SJCRH30 (cell line): ENCODE measurements at regions not wholly inside any gene's neighbourhood (a gene's known extent, or its start where the extent isn't known, plus 50 kb on each side); places are given as distances from the start of the nearest gene placed in this dataset.

Source experiments
- DNase-seq, 2 experiments: peaks; one replicate each; pipeline ENCODE4 v3.0.0-alpha.2; 2015 to 2020
- H3K27ac ChIP-seq: fragments of 250-450 bp; sonication (Bioruptor Pico); 2 replicates; pipeline ENCODE4 v1.5.1; 2020; ENCODE audit warnings: mild to moderate bottlenecking, moderate library complexity
- H3K27me3 ChIP-seq: fragments of 250-450 bp; sonication (Bioruptor Pico); 2 replicates; pipeline ENCODE4 v1.5.1; 2020; ENCODE audit warnings: mild to moderate bottlenecking, moderate library complexity
- H3K36me3 ChIP-seq: fragments of 250-450 bp; sonication (Bioruptor Pico); 2 replicates; pipeline ENCODE4 v1.5.1; 2020; ENCODE audit warnings: mild to moderate bottlenecking, moderate library complexity
- H3K4me1 ChIP-seq: fragments of 250-450 bp; sonication (Bioruptor Pico); 2 replicates; pipeline ENCODE4 v1.5.1; 2020; ENCODE audit warnings: mild to moderate bottlenecking, moderate library complexity
- H3K4me3 ChIP-seq: fragments of 250-450 bp; sonication (Bioruptor Pico); 2 replicates; pipeline ENCODE4 v1.5.1; 2020; ENCODE audit warnings: mild to moderate bottlenecking, moderate library complexity
- H3K9me3 ChIP-seq: fragments of 250-450 bp; sonication (Bioruptor Pico); replicated peaks from 2 replicates; pipeline ENCODE4 v1.5.1; 2020; ENCODE audit warnings: mild to moderate bottlenecking, moderate library complexity

GRCh38 chr1:213883618-213884017, 104.2 kb upstream of the PROX1 start:
- Histone ChIP-seq H3K4me3 (no peak overlapping the region), H3K9me3 (no peaks in the 10 kb centered on the region; the same call in 1 of the 2 replicates), H3K4me1 (no peaks in the 10 kb centered on the region), H3K36me3 (no peaks in the 10 kb centered on the region), H3K27me3 (no peaks in the 10 kb centered on the region; the same call in 1 of the 2 replicates), H3K27ac (no peak overlapping the region)
- no peak for DNase-seq

- Histone ChIP-seq H3K4me3 (no peak overlapping the region), H3K9me3 (no peaks in the 10 kb centered on the region; the same call in 1 of the 2 replicates), H3K4me1 (no peaks in the 10 kb centered on the region), H3K27me3 (no peaks in the 10 kb centered on the region; the same call in 1 of the 2 replicates), H3K36me3 (no peaks in the 10 kb centered on the region), H3K27ac (no peak overlapping the region)
- DNase-seq, result no peak
Observed at GRCh38 chr1:213884402-213884801, 103.4 kb upstream of the PROX1 start.

- H3K4me1 ChIP-seq, result no peaks in the 10 kb centered on the region
- no peak overlapping the region for H3K27ac ChIP-seq
- no peaks in the 10 kb centered on the region for H3K36me3 ChIP-seq
- DNase-seq, result no peak
- H3K4me3 ChIP-seq, result no peak overlapping the region
- no peaks in the 10 kb centered on the region; the same call in 1 of the 2 replicates for H3K27me3 ChIP-seq
- no peaks in the 10 kb centered on the region; the same call in 1 of the 2 replicates for H3K9me3 ChIP-seq
Observed at GRCh38 chr1:213884942-213885341, 102.8 kb upstream of the PROX1 start.

GRCh38 chr1:213887842-213888241, 99.9 kb upstream of the PROX1 start:
- no peaks in the 10 kb centered on the region; the same call in none of the 2 replicates for H3K9me3 ChIP-seq
- DNase-seq, result no peak
- H3K27me3 ChIP-seq, result peaks cover 3% of the 10 kb centered on the region

GRCh38 chr1:213891989-213892902, 95.5 kb upstream of the PROX1 start:
- Histone ChIP-seq H3K27me3 (peaks cover 3% of the 10 kb centered on the region; the same call in 1 of the 2 replicates), H3K27ac (no peak overlapping the region), H3K9me3 (no peaks in the 10 kb centered on the region; the same call in none of the 2 replicates), H3K4me3 (peak overlapping the region; percentile 9; the same call in 1 of the 2 replicates), H3K4me1 (peaks cover 15% of the 10 kb centered on the region), H3K36me3 (no peaks in the 10 kb centered on the region)
- peak in 1 of 2 experiments; percentile 16 for DNase-seq

More at GRCh38 chr1:213887842-213888241, 99.9 kb upstream of the PROX1 start:
- Histone ChIP-seq H3K36me3 (no peaks in the 10 kb centered on the region), H3K4me3 (no peak overlapping the region), H3K4me1 (peaks cover 15% of the 10 kb centered on the region), H3K27ac (no peak overlapping the region)

GRCh38 chr1:213898684-213899083, 89.1 kb upstream of the PROX1 start:
- Histone ChIP-seq H3K9me3 (no peaks in the 10 kb centered on the region; the same call in 1 of the 2 replicates), H3K36me3 (no peaks in the 10 kb centered on the region), H3K4me3 (no peak overlapping the region), H3K27ac (no peak overlapping the region), H3K4me1 (no peaks in the 10 kb centered on the region), H3K27me3 (no peaks in the 10 kb centered on the region)
- no peak for DNase-seq

DNA sequence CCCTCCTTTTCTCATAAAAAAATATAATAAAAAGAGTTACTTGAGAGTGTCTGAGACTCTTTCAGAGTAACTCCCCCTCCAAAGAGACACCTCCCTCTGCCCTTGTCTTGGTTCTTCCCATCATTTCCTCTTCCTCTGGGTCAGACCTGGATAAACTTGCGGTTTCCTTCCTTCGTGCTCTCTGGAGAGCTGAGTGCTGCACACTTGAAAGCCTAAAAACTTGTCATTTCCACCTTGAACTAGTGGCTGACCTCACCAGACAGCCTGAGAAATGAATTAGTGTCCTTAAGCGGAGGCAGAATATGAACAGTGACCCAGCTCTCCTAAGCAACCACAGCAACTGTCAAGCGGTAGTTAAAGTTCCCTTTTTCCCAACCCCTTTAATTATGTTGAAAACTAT, 88.4 kb upstream of the PROX1 start:
- DNase-seq, result no peak
- Histone ChIP-seq H3K27ac (no peak overlapping the region), H3K4me3 (no peak overlapping the region), H3K27me3 (no peaks in the 10 kb centered on the region), H3K4me1 (no peaks in the 10 kb centered on the region), H3K9me3 (no peaks in the 10 kb centered on the region; the same call in 1 of the 2 replicates), H3K36me3 (no peaks in the 10 kb centered on the region)

DNA sequence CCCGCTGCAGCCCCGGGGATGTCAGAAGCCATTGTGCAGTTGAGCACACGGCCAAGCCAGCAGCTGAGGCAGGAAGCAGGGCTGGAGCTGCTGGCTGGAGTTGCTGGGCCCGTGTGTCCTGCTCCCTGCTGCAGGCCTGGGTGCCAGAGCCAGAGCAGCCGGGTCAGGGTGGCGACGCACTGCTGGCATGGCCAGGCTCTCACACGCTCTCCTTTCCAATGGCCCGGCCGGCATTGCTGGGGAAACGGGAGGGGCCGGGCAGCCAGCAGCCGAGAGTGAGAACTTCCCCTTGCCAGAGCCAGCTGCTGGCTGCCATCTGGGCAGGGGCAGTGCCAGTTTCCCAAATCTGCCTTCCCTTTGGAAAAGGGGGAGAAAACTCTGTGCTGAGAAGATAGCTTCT, 82.4 kb upstream of the PROX1 start:
- H3K27me3 ChIP-seq, result no peaks in the 10 kb centered on the region
- no peaks in the 10 kb centered on the region for H3K4me1 ChIP-seq
- H3K27ac ChIP-seq, result no peak overlapping the region
- DNase-seq, result no peak
- no peaks in the 10 kb centered on the region for H3K36me3 ChIP-seq
- no peaks in the 10 kb centered on the region for H3K9me3 ChIP-seq
- H3K4me3 ChIP-seq, result no peak overlapping the region

DNA sequence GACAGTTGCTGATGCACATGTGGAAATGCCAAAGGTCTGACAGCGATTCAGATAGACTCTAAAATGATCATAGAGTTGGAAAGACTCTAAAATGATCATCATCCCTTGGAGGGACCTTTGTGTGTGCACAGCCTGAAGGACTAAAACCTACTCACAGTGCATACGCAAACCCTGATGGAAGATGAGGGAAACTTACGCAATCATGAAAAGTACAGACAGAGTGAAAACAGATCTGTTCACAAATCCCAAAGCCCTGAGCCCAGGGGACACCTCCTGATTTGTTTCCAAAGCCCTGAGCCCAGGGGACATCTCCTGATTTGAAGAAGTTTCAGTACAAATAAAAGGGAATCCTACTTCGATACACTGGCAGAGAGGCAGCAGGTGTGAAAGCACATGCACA, 79.3 kb upstream of the PROX1 start:
- H3K4me3 ChIP-seq, result no peak overlapping the region
- H3K9me3 ChIP-seq, result no peaks in the 10 kb centered on the region
- no peaks in the 10 kb centered on the region for H3K4me1 ChIP-seq
- H3K27ac ChIP-seq, result no peak overlapping the region
- no peaks in the 10 kb centered on the region for H3K36me3 ChIP-seq
- DNase-seq, result no peak
- no peaks in the 10 kb centered on the region for H3K27me3 ChIP-seq

- Histone ChIP-seq H3K27ac (peak overlapping the region; percentile 20; the same call in 1 of the 2 replicates), H3K36me3 (no peaks in the 10 kb centered on the region), H3K27me3 (no peaks in the 10 kb centered on the region)
Observed at GRCh38 chr1:213914392-213914791, 73.4 kb upstream of the PROX1 start.

DNA sequence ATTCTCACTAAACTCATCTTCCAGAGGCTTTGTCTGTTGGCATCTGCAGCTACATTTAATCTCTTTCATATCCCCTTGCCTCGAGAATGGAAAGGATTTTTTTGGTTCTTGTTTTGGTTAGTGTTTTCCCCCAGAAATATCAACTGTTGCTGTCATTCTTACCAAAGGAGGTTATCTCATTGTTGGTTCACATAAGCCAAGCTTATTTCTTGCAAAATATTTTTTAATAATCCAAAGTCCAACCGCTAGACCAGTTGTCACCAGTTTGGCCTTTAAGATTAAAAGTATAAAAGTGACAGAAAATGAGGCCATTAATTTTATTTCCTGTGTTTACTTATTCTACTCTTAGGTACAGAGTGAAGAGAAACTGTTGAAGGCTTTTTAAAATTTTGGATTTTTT, 66.5 kb upstream of the PROX1 start:
- DNase-seq, result peak in 1 of 2 experiments; percentile 71
- H3K27me3 ChIP-seq, result no peaks in the 10 kb centered on the region
- no peaks in the 10 kb centered on the region for H3K9me3 ChIP-seq
- no peaks in the 10 kb centered on the region for H3K36me3 ChIP-seq
- H3K4me3 ChIP-seq, result no peak overlapping the region
- peaks cover 15% of the 10 kb centered on the region for H3K4me1 ChIP-seq
- H3K27ac ChIP-seq, result peak overlapping the region; percentile 33

More at GRCh38 chr1:213914392-213914791, 73.4 kb upstream of the PROX1 start:
- Histone ChIP-seq H3K9me3 (no peaks in the 10 kb centered on the region), H3K4me3 (no peak overlapping the region), H3K4me1 (peaks cover 4% of the 10 kb centered on the region; the same call in 1 of the 2 replicates)
- DNase-seq, result peak; percentile 74 to 89

DNA sequence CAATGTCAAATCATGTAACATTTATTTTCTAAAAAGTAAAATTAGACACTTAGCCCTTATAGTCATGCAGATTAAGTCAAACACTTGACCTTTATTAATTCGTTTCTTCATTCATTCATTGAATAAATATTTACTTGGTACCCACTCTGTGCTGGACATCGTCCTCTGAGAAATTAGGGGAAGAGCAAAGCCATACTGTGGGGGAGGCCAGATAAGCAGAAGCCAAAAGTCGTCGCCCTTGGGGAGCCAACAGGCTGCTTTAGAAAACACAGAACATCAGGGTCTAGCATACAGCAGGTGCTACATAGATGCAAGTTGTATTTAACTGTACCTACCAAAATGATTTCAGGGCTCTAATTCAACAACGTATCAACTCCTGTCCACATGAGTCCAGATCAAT, 66.1 kb upstream of the PROX1 start:
- no peak overlapping the region for H3K4me3 ChIP-seq
- no peaks in the 10 kb centered on the region for H3K9me3 ChIP-seq
- DNase-seq, result peak in 1 of 2 experiments; percentile 35
- H3K4me1 ChIP-seq, result peaks cover 15% of the 10 kb centered on the region
- H3K27me3 ChIP-seq, result no peaks in the 10 kb centered on the region
- peak overlapping the region; percentile 33 for H3K27ac ChIP-seq
- H3K36me3 ChIP-seq, result no peaks in the 10 kb centered on the region

DNA sequence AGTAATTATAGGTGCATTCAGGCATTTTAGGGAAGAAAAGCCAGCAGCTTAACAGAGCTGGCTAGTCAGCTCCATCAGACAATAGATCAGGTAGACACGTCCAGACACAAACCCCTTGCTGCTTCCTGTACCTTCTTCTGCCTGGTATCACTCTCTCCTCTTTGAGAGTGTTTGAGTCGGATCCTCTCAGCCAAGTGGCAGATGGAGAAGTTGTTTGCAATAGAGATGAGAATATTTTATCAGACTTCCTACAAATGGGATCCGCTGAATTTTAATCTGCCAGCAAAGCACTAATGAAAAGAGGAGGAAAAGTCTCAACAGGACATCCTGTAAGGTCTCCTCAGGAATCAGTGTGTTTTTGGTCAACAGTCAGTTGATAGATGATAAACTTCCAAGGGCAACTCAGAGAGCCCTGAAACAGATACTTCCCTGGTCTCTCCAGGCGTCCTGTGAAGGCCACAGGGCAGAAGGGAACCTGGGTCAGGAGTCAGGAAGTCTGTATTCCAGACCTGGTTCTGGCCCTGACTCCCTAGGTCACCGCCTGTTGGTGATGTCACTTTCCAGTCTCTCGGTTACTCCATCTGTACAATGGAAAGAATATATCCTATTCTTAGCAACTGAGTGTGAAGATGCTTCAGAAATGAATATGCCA, 62.1 kb upstream of the PROX1 start:
- Histone ChIP-seq H3K9me3 (no peaks in the 10 kb centered on the region), H3K4me3 (no peak overlapping the region), H3K27me3 (no peaks in the 10 kb centered on the region), H3K27ac (no peak overlapping the region), H3K4me1 (peaks cover 15% of the 10 kb centered on the region), H3K36me3 (no peaks in the 10 kb centered on the region)
- DNase-seq, result no peak

- H3K9me3 ChIP-seq, result no peaks in the 10 kb centered on the region
- DNase-seq, result no peak
- no peaks in the 10 kb centered on the region for H3K36me3 ChIP-seq
- no peaks in the 10 kb centered on the region for H3K4me1 ChIP-seq
- no peak overlapping the region for H3K4me3 ChIP-seq
- H3K27ac ChIP-seq, result no peak overlapping the region
- H3K27me3 ChIP-seq, result no peaks in the 10 kb centered on the region
Observed at GRCh38 chr1:213927846-213928245, 59.9 kb upstream of the PROX1 start.

- Histone ChIP-seq H3K4me1 (peaks cover under 1% of the 10 kb centered on the region; the same call in 1 of the 2 replicates), H3K9me3 (no peaks in the 10 kb centered on the region), H3K36me3 (no peaks in the 10 kb centered on the region), H3K27me3 (no peaks in the 10 kb centered on the region), H3K27ac (no peak overlapping the region), H3K4me3 (no peak overlapping the region)
- DNase-seq, result no peak
Observed at GRCh38 chr1:213929398-213929797, 58.4 kb upstream of the PROX1 start.
